Kidney epithelial cell (primary cell): ENCODE measurements at regions not wholly inside any gene's neighbourhood (a gene's known extent, or its start where the extent isn't known, plus 50 kb on each side); places are given as distances from the start of the nearest gene placed in this dataset.

Source experiments
- DNase-seq: peaks from one replicate; pipeline ENCODE4 v3.0.0-alpha.2; 2010; ENCODE audit warnings: low read depth
- H3K27me3 ChIP-seq: 2 replicates; pipeline ENCODE4 v1.6.0; 2011; ENCODE audit warnings: low read length; ENCODE audit not compliant: control insufficient read depth, insufficient read depth
- H3K36me3 ChIP-seq: 2 replicates; pipeline ENCODE4 v1.5.1; 2011; ENCODE audit warnings: low read length; ENCODE audit not compliant: control insufficient read depth, insufficient read depth
- H3K4me3 ChIP-seq: 2 replicates; pipeline ENCODE4 v1.5.1; 2011; ENCODE audit warnings: low read depth, mild to moderate bottlenecking, control low read depth, low read length
- TF ChIP-seq, protein P1 (sequence below): IDR thresholded peaks from 2 replicates; pipeline ENCODE4 v1.5.1; 2011; ENCODE audit warnings: mild to moderate bottlenecking, moderate library complexity, low read length, control low read depth, inconsistent platforms; ENCODE audit not compliant: insufficient read depth, poor library complexity, severe bottlenecking

GRCh38 chr7:24370541-24370940 is 86.6 kb downstream of the NPY start:
- H3K4me3 ChIP-seq: no peak overlapping the region
- TF ChIP-seq, protein P1, sequence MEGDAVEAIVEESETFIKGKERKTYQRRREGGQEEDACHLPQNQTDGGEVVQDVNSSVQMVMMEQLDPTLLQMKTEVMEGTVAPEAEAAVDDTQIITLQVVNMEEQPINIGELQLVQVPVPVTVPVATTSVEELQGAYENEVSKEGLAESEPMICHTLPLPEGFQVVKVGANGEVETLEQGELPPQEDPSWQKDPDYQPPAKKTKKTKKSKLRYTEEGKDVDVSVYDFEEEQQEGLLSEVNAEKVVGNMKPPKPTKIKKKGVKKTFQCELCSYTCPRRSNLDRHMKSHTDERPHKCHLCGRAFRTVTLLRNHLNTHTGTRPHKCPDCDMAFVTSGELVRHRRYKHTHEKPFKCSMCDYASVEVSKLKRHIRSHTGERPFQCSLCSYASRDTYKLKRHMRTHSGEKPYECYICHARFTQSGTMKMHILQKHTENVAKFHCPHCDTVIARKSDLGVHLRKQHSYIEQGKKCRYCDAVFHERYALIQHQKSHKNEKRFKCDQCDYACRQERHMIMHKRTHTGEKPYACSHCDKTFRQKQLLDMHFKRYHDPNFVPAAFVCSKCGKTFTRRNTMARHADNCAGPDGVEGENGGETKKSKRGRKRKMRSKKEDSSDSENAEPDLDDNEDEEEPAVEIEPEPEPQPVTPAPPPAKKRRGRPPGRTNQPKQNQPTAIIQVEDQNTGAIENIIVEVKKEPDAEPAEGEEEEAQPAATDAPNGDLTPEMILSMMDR: no peak

GRCh38 chr7:24372961-24373955 is 89.3 kb downstream of the NPY start:
- H3K4me3 ChIP-seq: no peak overlapping the region
- H3K27me3 ChIP-seq: no peaks in the 10 kb centered on the region
- no peaks in the 10 kb centered on the region for H3K36me3 ChIP-seq
- TF ChIP-seq, protein P1: no peak
- no peak for DNase-seq

More at GRCh38 chr7:24370541-24370940, 86.6 kb downstream of the NPY start:
- H3K27me3 ChIP-seq: no peaks in the 10 kb centered on the region
- DNase-seq: no peak
- no peaks in the 10 kb centered on the region for H3K36me3 ChIP-seq

GRCh38 chr7:24378871-24379616 is 95.1 kb downstream of the NPY start:
- Histone ChIP-seq H3K36me3 (no peaks in the 10 kb centered on the region), H3K27me3 (no peaks in the 10 kb centered on the region), H3K4me3 (no peak overlapping the region)
- peak; percentile 71 for DNase-seq
- TF ChIP-seq, protein P1: no peak

- Histone ChIP-seq H3K36me3 (no peaks in the 10 kb centered on the region), H3K4me3 (no peak overlapping the region), H3K27me3 (no peaks in the 10 kb centered on the region)
- DNase-seq: no peak
- TF ChIP-seq, protein P1: no peak
Measured at GRCh38 chr7:24381894-24382505, 98.0 kb downstream of the NPY start.

- Histone ChIP-seq H3K4me3 (no peak overlapping the region), H3K27me3 (no peaks in the 10 kb centered on the region), H3K36me3 (no peaks in the 10 kb centered on the region)
- no peak for DNase-seq
- TF ChIP-seq, protein P1: no peak
Measured at GRCh38 chr7:24383055-24383454, 99.1 kb downstream of the NPY start.
